Kidney epithelial cell (primary cell): ENCODE measurements at regions not wholly inside any gene's neighbourhood (a gene's known extent, or its start where the extent isn't known, plus 50 kb on each side); places are given as distances from the start of the nearest gene placed in this dataset.
"Not testable (repeated sequence)": the region's sequence is repeated elsewhere in the genome, so short reads cannot be mapped to it uniquely, and the experiment has no call there.

Experiments used
- DNase-seq: peaks from one replicate; pipeline ENCODE4 v3.0.0-alpha.2; 2010; ENCODE audit warnings: low read depth
- H3K27me3 ChIP-seq: 2 replicates; pipeline ENCODE4 v1.6.0; 2011; ENCODE audit warnings: low read length; ENCODE audit not compliant: control insufficient read depth, insufficient read depth
- H3K36me3 ChIP-seq: 2 replicates; pipeline ENCODE4 v1.5.1; 2011; ENCODE audit warnings: low read length; ENCODE audit not compliant: control insufficient read depth, insufficient read depth
- H3K4me3 ChIP-seq: 2 replicates; pipeline ENCODE4 v1.5.1; 2011; ENCODE audit warnings: low read depth, mild to moderate bottlenecking, control low read depth, low read length
- TF ChIP-seq, protein P1 (sequence below): IDR thresholded peaks from 2 replicates; pipeline ENCODE4 v1.5.1; 2011; ENCODE audit warnings: mild to moderate bottlenecking, moderate library complexity, low read length, control low read depth, inconsistent platforms; ENCODE audit not compliant: insufficient read depth, poor library complexity, severe bottlenecking

- TF ChIP-seq, protein P1, sequence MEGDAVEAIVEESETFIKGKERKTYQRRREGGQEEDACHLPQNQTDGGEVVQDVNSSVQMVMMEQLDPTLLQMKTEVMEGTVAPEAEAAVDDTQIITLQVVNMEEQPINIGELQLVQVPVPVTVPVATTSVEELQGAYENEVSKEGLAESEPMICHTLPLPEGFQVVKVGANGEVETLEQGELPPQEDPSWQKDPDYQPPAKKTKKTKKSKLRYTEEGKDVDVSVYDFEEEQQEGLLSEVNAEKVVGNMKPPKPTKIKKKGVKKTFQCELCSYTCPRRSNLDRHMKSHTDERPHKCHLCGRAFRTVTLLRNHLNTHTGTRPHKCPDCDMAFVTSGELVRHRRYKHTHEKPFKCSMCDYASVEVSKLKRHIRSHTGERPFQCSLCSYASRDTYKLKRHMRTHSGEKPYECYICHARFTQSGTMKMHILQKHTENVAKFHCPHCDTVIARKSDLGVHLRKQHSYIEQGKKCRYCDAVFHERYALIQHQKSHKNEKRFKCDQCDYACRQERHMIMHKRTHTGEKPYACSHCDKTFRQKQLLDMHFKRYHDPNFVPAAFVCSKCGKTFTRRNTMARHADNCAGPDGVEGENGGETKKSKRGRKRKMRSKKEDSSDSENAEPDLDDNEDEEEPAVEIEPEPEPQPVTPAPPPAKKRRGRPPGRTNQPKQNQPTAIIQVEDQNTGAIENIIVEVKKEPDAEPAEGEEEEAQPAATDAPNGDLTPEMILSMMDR = no peak
- Histone ChIP-seq H3K36me3 (no peaks in the 10 kb centered on the region), H3K27me3 (no peaks in the 10 kb centered on the region), H3K4me3 (no peak overlapping the region)
- peak; percentile 35 for DNase-seq
These were observed 73.8 kb upstream of the SLIT3 start for GRCh38 chr5:169374761-169375160.

DNA sequence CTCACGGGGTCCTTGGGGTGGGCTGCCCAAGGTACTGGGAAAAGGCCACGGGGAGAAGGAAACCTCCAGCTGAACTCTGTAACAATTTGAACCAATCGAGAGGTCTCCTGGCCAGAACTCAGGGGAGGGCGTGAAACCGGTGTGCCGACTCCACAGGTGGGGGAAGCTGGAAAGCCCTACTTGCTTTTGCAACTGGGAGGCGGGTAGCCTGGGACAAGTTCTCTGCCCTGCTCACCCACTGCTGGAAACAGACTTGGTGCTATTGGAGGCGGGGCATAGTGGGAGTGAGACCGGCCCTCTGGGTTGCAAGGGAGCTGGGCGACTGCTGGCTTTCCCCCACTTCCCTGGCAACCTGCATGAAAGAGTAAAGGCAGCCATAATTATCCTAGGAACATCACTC, 73.2 kb upstream of the SLIT3 start:
- Histone ChIP-seq H3K4me3 (no peak overlapping the region), H3K27me3 (no peaks in the 10 kb centered on the region), H3K36me3 (no peaks in the 10 kb centered on the region)
- DNase-seq = no peak
- TF ChIP-seq, protein P1 = no peak

GRCh38 chr5:169371801-169372200, 70.9 kb upstream of the SLIT3 start:
- H3K27me3 ChIP-seq, DNase-seq, H3K4me3 ChIP-seq, H3K36me3 ChIP-seq: not testable (repeated sequence)

GRCh38 chr5:169369130-169369529, 68.2 kb upstream of the SLIT3 start:
- TF ChIP-seq, protein P1 = no peak
- no peak overlapping the region for H3K4me3 ChIP-seq
- no peaks in the 10 kb centered on the region for H3K36me3 ChIP-seq
- H3K27me3 ChIP-seq = no peaks in the 10 kb centered on the region
- no peak for DNase-seq

DNA sequence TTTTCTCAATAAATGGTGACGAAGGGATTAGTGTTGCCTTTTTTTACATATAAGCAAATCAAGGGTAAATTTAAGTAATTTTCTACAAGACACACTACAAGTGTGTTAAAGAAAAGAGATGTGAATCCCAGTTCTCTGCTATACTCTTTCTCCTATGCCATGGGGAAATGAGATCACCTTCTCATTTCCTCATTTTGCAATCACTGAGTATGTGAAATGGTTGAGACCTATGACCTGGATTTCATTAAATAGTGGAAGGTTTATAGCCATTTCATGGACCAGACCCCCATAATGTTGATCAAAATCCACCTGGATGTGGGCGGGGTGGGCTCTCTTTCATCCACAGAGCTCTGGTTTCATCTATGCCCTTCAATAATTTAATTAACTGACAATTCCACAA, 66.9 kb upstream of the SLIT3 start:
- Histone ChIP-seq H3K27me3 (no peaks in the 10 kb centered on the region), H3K36me3 (no peaks in the 10 kb centered on the region), H3K4me3 (no peak overlapping the region)
- TF ChIP-seq, protein P1 = no peak
- DNase-seq = no peak

- TF ChIP-seq, protein P1 = no peak
- H3K4me3 ChIP-seq = no peak overlapping the region
- DNase-seq = no peak
These were observed 56.4 kb upstream of the SLIT3 start for GRCh38 chr5:169357291-169357690.

More at GRCh38 chr5:169357291-169357690, 56.4 kb upstream of the SLIT3 start:
- no peaks in the 10 kb centered on the region for H3K27me3 ChIP-seq
- H3K36me3 ChIP-seq = no peaks in the 10 kb centered on the region
